Adipocyte (in vitro differentiated cells): ENCODE measurements at regions not wholly inside any gene's neighbourhood (a gene's known extent, or its start where the extent isn't known, plus 50 kb on each side); places are given as distances from the start of the nearest gene placed in this dataset.
A peak's percentile ranks its signal among the peaks of the same experiment; 100 is the strongest.

Experiments used
- DNase-seq: peaks from one replicate; pipeline ENCODE4 v3.0.0-alpha.2; 2015; ENCODE audit warnings: low read depth
- H3K27me3 ChIP-seq: replicated peaks from 2 replicates; pipeline ENCODE4 v1.7.0; 2013; ENCODE audit warnings: mild to moderate bottlenecking, low read length, moderate library complexity; ENCODE audit not compliant: control insufficient read depth, insufficient read depth
- H3K36me3 ChIP-seq: 2 replicates; pipeline ENCODE4 v1.7.0; 2013; ENCODE audit warnings: low read length, mild to moderate bottlenecking, moderate library complexity; ENCODE audit not compliant: control insufficient read depth, insufficient read depth, severe bottlenecking
- H3K4me1 ChIP-seq: 2 replicates; pipeline ENCODE4 v1.7.0; 2013; ENCODE audit warnings: mild to moderate bottlenecking, low read length, moderate library complexity; ENCODE audit not compliant: control insufficient read depth, insufficient read depth
- H3K4me3 ChIP-seq: 2 replicates; pipeline ENCODE4 v1.7.0; 2013; ENCODE audit warnings: mild to moderate bottlenecking, low read length, moderate library complexity
- H3K9ac ChIP-seq: 2 replicates; pipeline ENCODE4 v1.7.0; 2013; ENCODE audit warnings: mild to moderate bottlenecking, low read length, moderate library complexity
- H3K9me3 ChIP-seq: 2 replicates; pipeline ENCODE4 v1.7.0; 2013; ENCODE audit warnings: mild to moderate bottlenecking, low read length, moderate library complexity; ENCODE audit not compliant: control insufficient read depth

GRCh38 chr1:82260051-82260450, 459.3 kb downstream of the ADGRL2 start:
- Histone ChIP-seq H3K4me3 (no peak overlapping the region), H3K36me3 (no peaks in the 10 kb centered on the region), H3K4me1 (no peaks in the 10 kb centered on the region), H3K9ac (no peak overlapping the region), H3K9me3 (no peaks in the 10 kb centered on the region), H3K27me3 (no peaks in the 10 kb centered on the region)
- DNase-seq: peak; percentile 55

DNA sequence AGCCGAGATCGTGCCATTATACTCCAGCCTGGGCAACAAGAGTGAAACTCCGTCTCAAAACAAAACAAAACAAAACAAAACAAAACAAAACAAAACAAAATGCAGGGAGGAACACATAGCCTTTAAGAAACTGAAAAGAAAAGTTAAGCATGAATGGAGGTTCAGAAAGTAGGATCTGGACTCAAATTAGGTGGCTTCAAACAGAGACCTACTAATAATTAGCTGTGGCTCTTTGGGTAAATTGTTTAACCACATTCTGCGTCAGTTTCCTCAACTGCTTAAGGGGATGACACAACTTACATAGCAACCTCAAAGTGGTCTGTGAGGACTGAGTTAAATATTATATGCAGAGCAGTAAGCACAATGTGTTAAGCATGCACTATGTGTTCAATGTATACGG, 458.2 kb downstream of the ADGRL2 start:
- Histone ChIP-seq H3K9me3 (no peaks in the 10 kb centered on the region), H3K9ac (no peak overlapping the region), H3K4me3 (no peak overlapping the region), H3K4me1 (no peaks in the 10 kb centered on the region), H3K27me3 (no peaks in the 10 kb centered on the region), H3K36me3 (no peaks in the 10 kb centered on the region)
- DNase-seq: no peak

DNA sequence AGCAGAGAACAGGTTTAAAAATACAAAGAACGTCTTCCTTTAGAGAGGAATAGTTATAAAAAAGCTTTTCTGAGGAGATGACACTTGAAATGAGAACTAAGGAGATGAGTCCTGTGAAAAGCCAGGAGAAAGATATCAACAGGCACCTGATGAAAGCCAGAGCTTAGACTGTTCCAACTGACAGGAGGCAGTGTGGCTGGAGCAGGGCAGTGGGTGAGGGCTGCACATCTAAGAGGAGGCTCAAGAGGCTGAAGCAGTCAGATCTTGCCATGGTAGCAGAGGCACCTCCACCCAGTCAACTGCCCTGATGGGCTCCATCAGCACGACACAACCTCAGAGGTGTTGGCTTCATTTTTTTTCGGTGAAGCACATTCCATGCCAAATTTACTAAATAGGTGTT, 445.3 kb downstream of the ADGRL2 start:
- no peaks in the 10 kb centered on the region for H3K27me3 ChIP-seq
- DNase-seq: no peak
- H3K4me3 ChIP-seq: no peak overlapping the region
- H3K9me3 ChIP-seq: peaks cover 10% of the 10 kb centered on the region
- H3K9ac ChIP-seq: no peak overlapping the region
- no peaks in the 10 kb centered on the region for H3K36me3 ChIP-seq
- no peaks in the 10 kb centered on the region for H3K4me1 ChIP-seq

- H3K27me3 ChIP-seq: no peaks in the 10 kb centered on the region
- H3K36me3 ChIP-seq: no peaks in the 10 kb centered on the region
- no peak for DNase-seq
- H3K9me3 ChIP-seq: peaks cover 10% of the 10 kb centered on the region
- no peak overlapping the region for H3K4me3 ChIP-seq
- H3K9ac ChIP-seq: no peak overlapping the region
- no peaks in the 10 kb centered on the region for H3K4me1 ChIP-seq
Observed at GRCh38 chr1:82245345-82246014, 444.7 kb downstream of the ADGRL2 start.

DNA sequence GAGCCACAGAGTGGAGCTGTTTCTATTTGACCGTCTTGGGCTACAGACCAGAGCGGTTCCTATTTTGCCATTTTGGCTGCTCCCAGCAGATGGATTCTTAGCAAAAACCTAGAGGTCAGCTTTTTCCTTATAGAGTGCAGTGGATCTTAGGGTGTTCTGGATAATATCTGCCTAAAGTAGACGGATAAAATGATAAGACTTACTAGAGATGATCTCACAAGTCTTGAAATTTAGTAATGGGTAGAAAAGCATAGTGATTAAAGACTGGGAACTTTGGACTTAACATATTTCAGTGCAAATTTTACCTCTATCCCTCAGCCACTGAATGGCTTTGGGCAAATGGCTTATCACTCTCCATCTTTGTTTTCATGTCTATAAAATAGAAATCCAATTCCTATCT, 439.8 kb downstream of the ADGRL2 start:
- DNase-seq: no peak
- no peaks in the 10 kb centered on the region for H3K27me3 ChIP-seq
- H3K36me3 ChIP-seq: no peaks in the 10 kb centered on the region
- no peaks in the 10 kb centered on the region for H3K4me1 ChIP-seq
- H3K9ac ChIP-seq: no peak overlapping the region
- no peak overlapping the region for H3K4me3 ChIP-seq
- peaks cover 10% of the 10 kb centered on the region for H3K9me3 ChIP-seq

DNA sequence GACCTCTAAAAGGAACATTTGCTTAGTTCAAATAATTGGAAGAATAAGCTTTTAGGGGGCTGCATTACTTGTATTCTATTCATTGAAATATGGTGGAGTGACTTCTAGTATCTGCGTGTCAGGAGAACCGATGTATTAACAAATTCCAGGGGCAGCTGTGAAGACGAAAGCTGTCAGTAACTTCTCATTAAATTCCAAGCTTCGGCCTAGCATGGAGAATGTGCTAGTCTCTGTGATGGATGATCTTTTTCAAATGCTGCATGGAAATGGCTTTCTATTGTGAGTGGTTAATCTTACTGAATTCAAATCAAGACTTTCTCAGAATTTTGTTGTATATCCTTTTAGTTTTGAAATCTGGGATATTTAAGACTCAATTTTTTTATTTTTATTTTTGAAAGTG, 429.9 kb downstream of the ADGRL2 start:
- H3K4me1 ChIP-seq: peaks cover 28% of the 10 kb centered on the region
- no peaks in the 10 kb centered on the region for H3K27me3 ChIP-seq
- H3K36me3 ChIP-seq: no peaks in the 10 kb centered on the region
- H3K9me3 ChIP-seq: peaks cover 5% of the 10 kb centered on the region
- DNase-seq: no peak
- no peak overlapping the region for H3K9ac ChIP-seq
- no peak overlapping the region for H3K4me3 ChIP-seq

GRCh38 chr1:82227306-82228095, 426.8 kb downstream of the ADGRL2 start:
- no peaks in the 10 kb centered on the region for H3K9me3 ChIP-seq
- peaks cover 40% of the 10 kb centered on the region for H3K4me1 ChIP-seq
- peak overlapping the region; percentile 2 for H3K9ac ChIP-seq
- H3K27me3 ChIP-seq: no peaks in the 10 kb centered on the region
- peak overlapping the region; percentile 59 for H3K4me3 ChIP-seq
- peak; percentile 83 for DNase-seq
- H3K36me3 ChIP-seq: no peaks in the 10 kb centered on the region

- Histone ChIP-seq H3K27me3 (no peaks in the 10 kb centered on the region), H3K9me3 (no peaks in the 10 kb centered on the region), H3K9ac (no peak overlapping the region), H3K4me1 (peaks cover 40% of the 10 kb centered on the region), H3K36me3 (no peaks in the 10 kb centered on the region), H3K4me3 (no peak overlapping the region)
- peak; percentile 37 for DNase-seq
Observed at GRCh38 chr1:82226186-82226505, 425.4 kb downstream of the ADGRL2 start.

DNA sequence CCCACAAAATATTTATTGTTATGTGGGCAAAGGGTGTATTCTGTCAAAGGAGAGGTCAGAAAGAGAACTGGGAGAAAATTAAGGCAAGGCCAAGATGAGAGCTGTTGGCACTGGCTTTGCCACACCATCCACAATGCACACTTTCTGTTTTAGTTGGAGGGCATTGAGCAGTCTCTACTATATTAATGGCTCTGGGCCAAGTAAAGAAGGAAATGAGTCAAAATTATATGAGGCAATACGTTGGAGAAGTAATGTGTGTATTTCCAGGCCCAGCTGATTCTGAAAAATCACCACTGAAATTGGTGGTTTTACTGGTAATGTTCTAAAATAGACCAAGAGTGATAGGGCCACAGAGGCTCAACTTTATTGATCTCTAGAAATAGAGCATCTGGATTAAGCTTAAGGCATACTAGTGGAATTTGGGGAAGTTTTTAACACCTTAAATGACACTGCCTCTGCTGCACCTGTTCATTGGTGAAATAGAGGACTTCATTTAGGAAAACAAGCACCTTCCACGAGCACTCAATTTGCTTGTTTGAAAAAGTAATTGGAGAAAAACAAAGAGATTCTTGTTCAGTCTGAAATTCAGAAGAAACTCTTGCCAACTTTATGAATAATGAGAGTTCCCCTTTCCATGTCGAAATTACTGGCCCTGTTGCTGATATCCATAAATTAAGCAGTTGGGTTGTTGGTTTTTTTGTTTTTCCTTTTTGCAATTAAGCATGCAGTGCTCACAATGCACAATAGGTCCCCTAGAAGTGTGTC, 424.9 kb downstream of the ADGRL2 start:
- Histone ChIP-seq H3K27me3 (no peaks in the 10 kb centered on the region), H3K36me3 (no peaks in the 10 kb centered on the region), H3K9me3 (no peaks in the 10 kb centered on the region), H3K4me1 (peaks cover 40% of the 10 kb centered on the region), H3K4me3 (peak overlapping the region; percentile 38), H3K9ac (peak overlapping the region; percentile 56)
- peak; percentile 77 for DNase-seq

- Histone ChIP-seq H3K27me3 (no peaks in the 10 kb centered on the region), H3K4me1 (peaks cover 36% of the 10 kb centered on the region), H3K36me3 (no peaks in the 10 kb centered on the region), H3K9ac (no peak overlapping the region), H3K4me3 (no peak overlapping the region), H3K9me3 (no peaks in the 10 kb centered on the region)
- no peak for DNase-seq
Observed at GRCh38 chr1:82223091-82223490, 422.4 kb downstream of the ADGRL2 start.

DNA sequence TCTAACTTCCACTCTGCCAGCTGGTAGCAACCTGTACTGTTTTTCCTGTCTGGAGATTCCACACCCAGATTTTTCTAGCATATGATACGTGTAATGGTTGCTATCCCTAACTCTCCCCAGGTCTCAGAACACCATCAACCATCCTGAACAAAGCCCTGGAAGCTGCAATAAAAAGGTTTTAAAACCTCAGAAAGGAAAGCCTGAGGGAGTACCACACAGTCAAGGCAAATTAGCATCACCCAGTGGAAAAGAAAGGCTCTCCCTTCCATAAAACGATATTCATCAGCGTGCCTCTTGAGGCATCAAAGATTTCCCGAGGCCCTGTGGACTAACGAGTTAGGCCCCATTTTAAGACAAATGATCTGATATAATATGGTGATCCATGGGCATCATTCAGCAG, 421.0 kb downstream of the ADGRL2 start:
- Histone ChIP-seq H3K4me1 (peaks cover 22% of the 10 kb centered on the region), H3K9me3 (no peaks in the 10 kb centered on the region), H3K36me3 (no peaks in the 10 kb centered on the region), H3K9ac (no peak overlapping the region), H3K4me3 (no peak overlapping the region), H3K27me3 (no peaks in the 10 kb centered on the region)
- no peak for DNase-seq
